ENCODE measurements at regions not wholly inside any gene's neighbourhood (a gene's known extent, or its start where the extent isn't known, plus 50 kb on each side); places are given as distances from the start of the nearest gene placed in this dataset.
"Not testable (repeated sequence)": the region's sequence is repeated elsewhere in the genome, so short reads cannot be mapped to it uniquely, and the experiment has no call there.

- DNase-seq, result no peak
Observed at GRCh38 chr2:43146083-43146482, 80.3 kb downstream of the ZFP36L2 start.

GRCh38 chr2:43144263-43144662 lies 82.1 kb downstream of the ZFP36L2 start:
- no peak for DNase-seq

- DNase-seq, result no peak
Observed at GRCh38 chr2:43143756-43144155, 82.7 kb downstream of the ZFP36L2 start.

- peak in 1 of 5 donors; percentile 53 for DNase-seq
Observed at GRCh38 chr2:43142921-43143438, 83.4 kb downstream of the ZFP36L2 start.

GRCh38 chr2:43141636-43142151 lies 84.7 kb downstream of the ZFP36L2 start:
- not testable (repeated sequence) for DNase-seq

- peak in 1 of 5 donors; percentile 74 for DNase-seq
Observed at GRCh38 chr2:43139996-43140621, 86.3 kb downstream of the ZFP36L2 start.

GRCh38 chr2:43139501-43139900 lies 86.9 kb downstream of the ZFP36L2 start:
- no peak for DNase-seq

- no peak for DNase-seq
Observed at GRCh38 chr2:43138441-43138840, 88.0 kb downstream of the ZFP36L2 start.

GRCh38 chr2:43136876-43137275 lies 89.5 kb downstream of the ZFP36L2 start:
- DNase-seq, result peak; percentile 46 to 90 (median 74)

- no peak for DNase-seq
Observed at GRCh38 chr2:43136011-43136799, 90.2 kb downstream of the ZFP36L2 start.

- no peak for DNase-seq
Observed at GRCh38 chr2:43135583-43135982, 90.8 kb downstream of the ZFP36L2 start.

GRCh38 chr2:43134571-43134889 lies 91.9 kb downstream of the ZFP36L2 start:
- DNase-seq, result no peak

- DNase-seq, result peak; percentile 43 to 90 (median 71)
Observed at GRCh38 chr2:43133708-43134570, 92.5 kb downstream of the ZFP36L2 start.

- DNase-seq, result no peak
Observed at GRCh38 chr2:43133336-43133707, 93.1 kb downstream of the ZFP36L2 start.

- DNase-seq, result no peak
Observed at GRCh38 chr2:43132683-43133301, 93.6 kb downstream of the ZFP36L2 start.

- no peak for DNase-seq
Observed at GRCh38 chr2:43131890-43132682, 94.3 kb downstream of the ZFP36L2 start.

- DNase-seq, result peak; percentile 66 to 84 (median 75)
Observed at GRCh38 chr2:43131051-43131889, 95.1 kb downstream of the ZFP36L2 start.

- DNase-seq, result no peak
Observed at GRCh38 chr2:43130548-43130875, 95.9 kb downstream of the ZFP36L2 start.

- peak in 1 of 5 donors; percentile 47 for DNase-seq
Observed at GRCh38 chr2:43129676-43130547, 96.5 kb downstream of the ZFP36L2 start.

GRCh38 chr2:43128559-43128955 lies 97.8 kb downstream of the ZFP36L2 start:
- DNase-seq, result no peak
